ENCODE measurements at regions not wholly inside any gene's neighbourhood (a gene's known extent, or its start where the extent isn't known, plus 50 kb on each side); places are given as distances from the start of the nearest gene placed in this dataset.

DNA sequence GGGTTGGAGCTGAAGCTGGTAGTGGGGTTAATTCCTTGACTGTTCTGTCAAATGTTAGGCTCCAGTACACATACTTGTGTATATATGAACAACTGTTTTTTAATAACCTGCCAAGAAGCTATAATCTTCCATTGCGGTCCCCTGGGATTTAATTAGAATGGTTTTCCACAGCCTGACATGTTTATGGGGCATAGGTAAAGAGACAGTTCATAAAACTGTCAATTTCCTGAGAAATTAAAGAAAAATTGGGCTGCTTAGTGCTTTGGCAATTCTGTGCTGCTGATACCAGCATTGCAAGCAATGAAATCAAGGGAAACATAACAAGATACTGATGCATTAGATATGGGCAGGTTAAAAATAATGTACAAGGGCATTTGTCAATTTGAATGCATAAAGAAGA is 314.1 kb upstream of the SLC35B3 start:
- dilution Hi-C loops (cut with HindIII; ENCODE audit: low sequenced_read_pairs, unreplicated experiment) (no loop called here), in situ Hi-C loops (cut with MboI; ENCODE audit: low sequenced_read_pairs) (no loop called here), intact Hi-C loops (cut with micrococcal nuclease) (no loop called here)
- Histone ChIP-seq H2AK5ac (ENCODE audit: low read depth, low read length) (no peak overlapping the region), H3K36me3 (ENCODE audit: control insufficient read depth, insufficient read depth, low read length) (no peaks in the 10 kb centered on the region), H2BK120ac (ENCODE audit: low read depth, low read length) (no peak overlapping the region), H3K79me1 (ENCODE audit: low read depth in 1 of 2, low read length in 2 of 2) (no peaks in the 10 kb centered on the region), H3K4me3 (ENCODE audit: insufficient read depth, low read depth, low read length) (no peak overlapping the region), H3K9me1 (ENCODE audit: insufficient read depth, low read length) (no peaks in the 10 kb centered on the region), H3K18ac (ENCODE audit: low read depth, low read length) (no peak overlapping the region), H2BK15ac (ENCODE audit: low read depth, low read length) (no peak overlapping the region), H3K56ac (ENCODE audit: extremely low read depth, insufficient read depth, low read length) (no peak overlapping the region), H4K8ac (ENCODE audit: low read depth in 2 of 2, low read length in 2 of 2) (no peak overlapping the region), H4K20me1 (ENCODE audit: insufficient read depth, low read length) (no peaks in the 10 kb centered on the region), H4K5ac (ENCODE audit: low read depth, low read length) (no peak overlapping the region), H3K9ac (ENCODE audit: low read depth, low read length) (no peak overlapping the region), H3K4me2 (ENCODE audit: low read depth, low read length) (no peak overlapping the region), H2AK9ac (replicated peaks; ENCODE audit: low read depth, low read length, poor library complexity) (no peak overlapping the region), H3K4me1 (ENCODE audit: control insufficient read depth, insufficient read depth, low read length) (no peaks in the 10 kb centered on the region), H3K27me3 (ENCODE audit: control insufficient read depth, insufficient read depth, low read length) (no peaks in the 10 kb centered on the region), H2AFZ (replicated peaks; ENCODE audit: low read length, poor library complexity) (no peak overlapping the region), H2BK5ac (ENCODE audit: low read depth, low read length, poor library complexity, severe bottlenecking) (no peak overlapping the region), H3K23ac (ENCODE audit: low read depth, low read length) (no peak overlapping the region), H3K27ac (ENCODE audit: insufficient read depth, low read length) (no peak overlapping the region), H3K14ac (replicated peaks; ENCODE audit: low read depth, low read length) (no peak overlapping the region), H3K4ac (ENCODE audit: low read depth, low read length) (no peak overlapping the region), H4K91ac (ENCODE audit: insufficient read depth, low read depth, low read length) (no peak overlapping the region), H3K9me3 (ENCODE audit: control insufficient read depth, insufficient read depth, low read length) (peaks cover 11% of the 10 kb centered on the region), H2BK20ac (ENCODE audit: low read depth, low read length) (no peak overlapping the region)
- CTCF ChIA-PET = no interaction called here
- BruUV-seq (replicated peaks) = no TSS peak
- no peak for DNase-seq
- WGBS, 2 experiments (ENCODE audit: extremely low coverage in 2 of 2, insufficient read length in 1 of 2) = no CpG with 5 or more reads among the region's 1 CpG
- TF ChIP-seq POLR2A (IDR thresholded peaks at IDR 0.05; ENCODE audit: low read depth, low read length) (no peak), USF2 (IDR thresholded peaks at IDR 0.05; ENCODE audit: low read depth, low read length) (no peak), MAFK (IDR thresholded peaks at IDR 0.05; ENCODE audit: low read depth, low read length) (no peak), RFX5 (IDR thresholded peaks at IDR 0.05; ENCODE audit: low read depth, low read length) (no peak), MXI1 (IDR thresholded peaks at IDR 0.05; ENCODE audit: borderline replicate concordance, low read depth, low read length) (no peak), BHLHE40 (IDR thresholded peaks at IDR 0.05; ENCODE audit: low read depth, low read length) (no peak), NFE2L2 (IDR thresholded peaks at IDR 0.05; ENCODE audit: low read depth, low read length) (no peak), RAD21 (IDR thresholded peaks at IDR 0.05; ENCODE audit: low read length) (no peak), SMC3 (IDR thresholded peaks at IDR 0.05; ENCODE audit: low read depth, low read length) (no peak), CTCF (conservative IDR thresholded peaks at IDR 0.05; ENCODE audit: low read depth, low read length) (no peak), FOS (IDR thresholded peaks at IDR 0.05; ENCODE audit: low read depth, low read length) (no peak), CHD1 (IDR thresholded peaks at IDR 0.05; ENCODE audit: low read depth, low read length) (no peak), MAZ (IDR thresholded peaks at IDR 0.05; ENCODE audit: borderline replicate concordance, low read depth, low read length) (no peak), CEBPB (IDR thresholded peaks at IDR 0.05; ENCODE audit: low read depth, low read length) (no peak)
- TF ChIP-seq, protein P1, sequence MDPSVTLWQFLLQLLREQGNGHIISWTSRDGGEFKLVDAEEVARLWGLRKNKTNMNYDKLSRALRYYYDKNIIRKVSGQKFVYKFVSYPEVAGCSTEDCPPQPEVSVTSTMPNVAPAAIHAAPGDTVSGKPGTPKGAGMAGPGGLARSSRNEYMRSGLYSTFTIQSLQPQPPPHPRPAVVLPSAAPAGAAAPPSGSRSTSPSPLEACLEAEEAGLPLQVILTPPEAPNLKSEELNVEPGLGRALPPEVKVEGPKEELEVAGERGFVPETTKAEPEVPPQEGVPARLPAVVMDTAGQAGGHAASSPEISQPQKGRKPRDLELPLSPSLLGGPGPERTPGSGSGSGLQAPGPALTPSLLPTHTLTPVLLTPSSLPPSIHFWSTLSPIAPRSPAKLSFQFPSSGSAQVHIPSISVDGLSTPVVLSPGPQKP (IDR thresholded peaks at IDR 0.05; ENCODE audit: borderline replicate concordance, low read depth, low read length) = no peak
- POLR2A ChIA-PET (ENCODE audit: unreplicated experiment) = no interaction called here
- ATAC-seq (ENCODE audit: low read depth) = no peak
